Progenitor cell of endocrine pancreas (in vitro differentiated cells): ENCODE measurements at regions not wholly inside any gene's neighbourhood (a gene's known extent, or its start where the extent isn't known, plus 50 kb on each side); places are given as distances from the start of the nearest gene placed in this dataset.
"Not testable (repeated sequence)": the region's sequence is repeated elsewhere in the genome, so short reads cannot be mapped to it uniquely, and the experiment has no call there.

Experiments
- DNase-seq: peaks from one replicate; pipeline ENCODE4 v3.0.0; 2021; ENCODE audit warnings: low spot score; ENCODE audit not compliant: unreplicated experiment
- H3K27ac Mint-ChIP-seq: 2 replicates; pipeline ENCODE4 v1.8.0; 2021; ENCODE audit warnings: mild to moderate bottlenecking, moderate library complexity, mixed read lengths
- H3K27me3 Mint-ChIP-seq: 2 replicates; pipeline ENCODE4 v1.8.0; 2021; ENCODE audit warnings: mixed read lengths
- H3K36me3 Mint-ChIP-seq: 2 replicates; pipeline ENCODE4 v1.8.0; 2022; ENCODE audit warnings: mixed read lengths; ENCODE audit not compliant: insufficient read depth
- H3K4me1 Mint-ChIP-seq: 2 replicates; pipeline ENCODE4 v1.8.0; 2021; ENCODE audit warnings: low read depth, mixed read lengths
- H3K4me3 Mint-ChIP-seq: 2 replicates; pipeline ENCODE4 v1.8.0; 2021; ENCODE audit warnings: low read depth, mild to moderate bottlenecking, moderate library complexity, mixed read lengths
- H3K9me3 Mint-ChIP-seq: 2 replicates; pipeline ENCODE4 v1.8.0; 2021; ENCODE audit warnings: low read depth, mixed read lengths
- TF ChIP-seq, protein P1 (sequence below): fragments of 200-600 bp; sonication (generic); IDR thresholded peaks from one replicate; pipeline ENCODE4 v1.5.0; 2021; ENCODE audit warnings: antibody characterized with exemption, mild to moderate bottlenecking; ENCODE audit not compliant: unreplicated experiment

DNA sequence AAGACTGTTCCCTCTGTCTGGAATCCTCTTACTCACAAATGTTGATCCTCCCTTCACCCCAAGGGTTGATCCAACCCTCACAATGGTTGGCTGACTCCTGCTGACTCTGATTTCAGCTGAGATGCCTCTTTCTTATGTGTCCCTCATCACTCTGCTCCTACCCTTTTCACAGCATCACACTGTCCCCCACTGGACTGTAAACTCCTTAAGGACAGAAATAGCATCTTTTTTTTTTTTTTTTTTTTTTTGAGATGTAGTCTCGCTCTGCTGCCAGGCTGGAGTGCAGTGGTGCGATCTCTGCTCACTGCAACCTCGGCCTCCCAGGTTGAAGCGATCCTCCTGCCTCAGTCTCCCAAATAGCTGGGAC is 97.9 kb upstream of the SYT6 start:
- peaks cover 8% of the 10 kb centered on the region for H3K9me3 Mint-ChIP-seq
- no peak overlapping the region for H3K4me3 Mint-ChIP-seq
- H3K4me1 Mint-ChIP-seq = no peaks in the 10 kb centered on the region
- H3K36me3 Mint-ChIP-seq = no peaks in the 10 kb centered on the region
- peaks cover 8% of the 10 kb centered on the region for H3K27me3 Mint-ChIP-seq
- DNase-seq = no peak
- TF ChIP-seq, protein P1, sequence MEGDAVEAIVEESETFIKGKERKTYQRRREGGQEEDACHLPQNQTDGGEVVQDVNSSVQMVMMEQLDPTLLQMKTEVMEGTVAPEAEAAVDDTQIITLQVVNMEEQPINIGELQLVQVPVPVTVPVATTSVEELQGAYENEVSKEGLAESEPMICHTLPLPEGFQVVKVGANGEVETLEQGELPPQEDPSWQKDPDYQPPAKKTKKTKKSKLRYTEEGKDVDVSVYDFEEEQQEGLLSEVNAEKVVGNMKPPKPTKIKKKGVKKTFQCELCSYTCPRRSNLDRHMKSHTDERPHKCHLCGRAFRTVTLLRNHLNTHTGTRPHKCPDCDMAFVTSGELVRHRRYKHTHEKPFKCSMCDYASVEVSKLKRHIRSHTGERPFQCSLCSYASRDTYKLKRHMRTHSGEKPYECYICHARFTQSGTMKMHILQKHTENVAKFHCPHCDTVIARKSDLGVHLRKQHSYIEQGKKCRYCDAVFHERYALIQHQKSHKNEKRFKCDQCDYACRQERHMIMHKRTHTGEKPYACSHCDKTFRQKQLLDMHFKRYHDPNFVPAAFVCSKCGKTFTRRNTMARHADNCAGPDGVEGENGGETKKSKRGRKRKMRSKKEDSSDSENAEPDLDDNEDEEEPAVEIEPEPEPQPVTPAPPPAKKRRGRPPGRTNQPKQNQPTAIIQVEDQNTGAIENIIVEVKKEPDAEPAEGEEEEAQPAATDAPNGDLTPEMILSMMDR = no peak
- H3K27ac Mint-ChIP-seq = no peak overlapping the region

DNA sequence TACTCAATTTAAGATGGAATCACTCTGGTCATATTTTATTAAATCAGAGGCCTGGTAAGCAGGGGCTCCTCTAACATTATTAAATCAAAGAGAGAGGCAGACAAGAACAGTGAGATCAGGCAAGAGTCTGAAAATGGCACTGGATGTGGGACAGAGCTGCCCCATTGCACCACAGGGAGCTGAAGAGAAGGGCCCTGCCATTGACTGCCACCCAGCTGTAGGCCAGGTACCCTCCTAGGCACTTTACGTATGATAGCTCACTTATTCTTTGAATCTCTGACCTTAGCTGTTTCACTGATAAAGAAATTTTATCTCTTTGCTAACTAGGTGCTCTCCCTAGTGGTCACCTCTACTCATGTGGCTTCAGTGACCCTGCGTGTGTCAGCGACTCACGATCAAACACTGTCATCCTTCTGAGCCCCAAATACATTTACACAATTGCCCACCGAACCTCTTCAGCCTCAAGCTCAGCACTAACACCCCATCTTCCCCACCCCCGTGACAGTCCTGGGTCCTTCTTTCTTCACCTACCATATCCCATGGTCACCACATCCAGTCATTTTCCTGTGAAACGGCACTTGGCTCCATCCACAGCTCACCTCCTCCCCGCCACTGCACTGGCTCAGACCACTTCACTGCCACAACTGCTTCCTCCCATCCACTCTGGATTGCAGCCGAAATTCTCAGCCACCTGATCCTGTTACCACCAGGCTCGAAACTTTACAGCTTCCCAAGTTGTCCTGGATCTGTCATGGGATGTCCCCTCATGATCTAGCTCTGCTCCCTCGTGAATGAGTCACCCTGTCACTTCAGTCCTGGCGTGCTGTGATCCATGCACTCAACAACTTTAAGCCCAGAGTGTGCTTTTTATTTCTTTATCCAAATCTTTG is 97.3 kb upstream of the SYT6 start:
- TF ChIP-seq, protein P1 = no peak
- H3K36me3 Mint-ChIP-seq = no peaks in the 10 kb centered on the region
- no peak overlapping the region for H3K27ac Mint-ChIP-seq
- no peak for DNase-seq
- no peaks in the 10 kb centered on the region for H3K4me1 Mint-ChIP-seq
- H3K4me3 Mint-ChIP-seq = no peak overlapping the region
- peaks cover 8% of the 10 kb centered on the region for H3K27me3 Mint-ChIP-seq
- peaks cover 8% of the 10 kb centered on the region for H3K9me3 Mint-ChIP-seq

DNA sequence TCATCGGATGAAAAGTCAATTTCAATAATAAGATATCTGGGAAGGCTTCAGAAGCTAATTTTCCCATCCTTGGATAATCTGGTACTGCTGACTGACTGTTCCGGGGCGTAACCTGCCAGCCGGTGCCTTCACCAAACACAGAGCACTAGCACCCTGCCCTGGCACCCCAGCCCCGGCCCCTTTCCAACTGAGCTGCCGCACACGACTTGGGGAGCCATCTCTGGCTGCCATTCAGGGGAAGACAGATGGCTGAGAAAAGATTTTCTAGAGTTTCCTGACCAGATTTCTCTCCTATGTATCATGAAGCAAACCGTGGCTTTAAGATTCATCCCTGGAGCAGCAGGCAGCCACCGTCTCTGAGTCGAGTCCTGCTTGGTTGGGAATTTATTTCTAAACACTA is 96.0 kb upstream of the SYT6 start:
- no peak overlapping the region for H3K27ac Mint-ChIP-seq
- H3K27me3 Mint-ChIP-seq = peaks cover 8% of the 10 kb centered on the region
- TF ChIP-seq, protein P1 = no peak
- no peaks in the 10 kb centered on the region for H3K4me1 Mint-ChIP-seq
- no peak overlapping the region for H3K4me3 Mint-ChIP-seq
- H3K9me3 Mint-ChIP-seq = peaks cover 14% of the 10 kb centered on the region
- DNase-seq = no peak
- no peaks in the 10 kb centered on the region for H3K36me3 Mint-ChIP-seq

DNA sequence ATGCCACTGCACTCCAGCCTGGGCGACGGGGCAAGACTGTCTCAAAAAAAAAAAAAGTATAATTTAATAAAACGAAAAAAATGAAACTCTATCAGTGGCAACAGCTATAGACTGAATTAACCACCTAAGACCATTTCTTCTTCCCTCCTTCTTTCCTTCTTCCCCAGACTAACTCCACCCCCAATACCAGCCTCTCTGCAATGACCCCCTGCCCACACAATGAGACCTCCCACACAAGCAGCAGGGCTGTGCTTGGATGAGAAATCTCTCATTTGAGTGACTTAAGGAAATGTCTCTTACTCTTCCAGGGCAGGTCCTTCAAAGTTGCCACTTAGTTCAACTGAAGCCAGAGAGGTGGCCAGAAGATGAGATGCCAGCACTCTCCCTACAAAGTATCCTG is 94.5 kb upstream of the SYT6 start:
- no peaks in the 10 kb centered on the region for H3K36me3 Mint-ChIP-seq
- DNase-seq = no peak
- no peaks in the 10 kb centered on the region for H3K4me1 Mint-ChIP-seq
- no peak overlapping the region for H3K27ac Mint-ChIP-seq
- peaks cover 8% of the 10 kb centered on the region for H3K27me3 Mint-ChIP-seq
- TF ChIP-seq, protein P1 = no peak
- peaks cover 19% of the 10 kb centered on the region for H3K9me3 Mint-ChIP-seq
- H3K4me3 Mint-ChIP-seq = no peak overlapping the region

DNA sequence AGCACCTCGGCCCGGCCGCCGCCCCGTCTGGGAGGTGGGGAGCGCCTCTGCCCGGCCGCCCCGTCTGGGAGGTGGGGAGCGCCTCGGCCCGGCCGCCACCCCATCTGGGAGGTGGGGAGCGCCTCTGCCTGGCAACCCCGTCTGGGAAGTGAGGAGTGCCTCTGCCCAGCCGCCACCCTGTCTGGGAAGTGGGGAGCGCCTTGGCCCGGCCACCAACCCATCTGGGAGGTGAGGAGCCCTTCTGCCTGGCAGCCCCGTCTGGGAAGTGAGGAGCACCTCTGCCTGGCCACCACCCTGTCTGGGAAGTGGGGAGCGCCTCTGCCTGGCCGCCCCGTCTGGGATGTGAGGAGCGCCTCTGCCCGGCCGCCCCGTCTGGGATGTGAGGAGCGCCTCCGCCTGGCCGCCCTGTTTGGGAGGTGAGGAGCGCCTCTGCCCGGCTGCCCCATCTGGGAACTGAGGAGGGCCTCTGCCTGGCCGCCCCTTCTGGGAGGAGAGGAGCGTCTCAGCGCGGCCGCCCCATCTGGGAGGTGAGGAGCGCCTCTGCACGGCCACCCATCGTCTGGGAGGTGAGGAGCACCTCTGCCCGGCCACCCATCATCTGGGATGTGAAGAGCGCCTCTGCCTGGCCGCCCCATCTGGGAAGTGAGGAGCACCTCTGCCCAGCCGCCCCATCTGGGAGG is 89.0 kb upstream of the SYT6 start:
- H3K4me3 Mint-ChIP-seq, H3K27ac Mint-ChIP-seq, H3K4me1 Mint-ChIP-seq, DNase-seq, H3K36me3 Mint-ChIP-seq, H3K27me3 Mint-ChIP-seq: not testable (repeated sequence)
- H3K9me3 Mint-ChIP-seq = peaks cover 25% of the 10 kb centered on the region
